ENCODE measurements at regions not wholly inside any gene's neighbourhood (a gene's known extent, or its start where the extent isn't known, plus 50 kb on each side); places are given as distances from the start of the nearest gene placed in this dataset.

DNA sequence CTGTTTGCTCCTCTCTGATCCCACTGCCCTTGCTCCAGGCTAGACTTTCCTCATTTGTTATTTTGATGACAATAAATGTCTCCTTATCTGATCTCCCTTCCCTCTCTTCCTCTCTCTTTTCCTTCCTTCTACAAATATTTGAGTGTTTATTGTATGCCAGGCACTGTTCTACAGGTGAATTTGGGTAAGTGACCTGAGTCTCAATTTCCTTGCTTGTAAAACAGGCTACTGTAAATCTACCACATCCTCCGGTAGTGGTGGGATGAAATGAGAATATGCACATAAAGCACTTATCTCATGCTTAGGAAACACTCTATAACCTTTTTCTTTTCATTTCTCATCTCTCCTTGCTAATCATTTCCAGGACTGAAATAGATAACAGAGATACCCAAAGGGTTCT, 86.4 kb downstream of the HMHB1 start:
- Mint-ChIP-seq H3K27me3 (ENCODE audit: low read depth in 3 of 3) (peaks cover 0 to 6% (median 2%) of the 10 kb centered on the region in 3 donors), H3K4me3 (no peak overlapping the region)

GRCh38 chr5:143898916-143899591, 87.1 kb downstream of the HMHB1 start:
- WGBS (ENCODE audit: insufficient coverage), result 27% methylated on average over 2 of the region's 6 CpGs
- Mint-ChIP-seq H3K4me1 (no peaks in the 10 kb centered on the region), H3K36me3 (no peaks in the 10 kb centered on the region), H3K4me3 (no peak overlapping the region), H3K27me3 (ENCODE audit: low read depth in 3 of 3) (peaks cover 0 to 6% (median 2%) of the 10 kb centered on the region in 3 donors), H3K9me3 (peaks cover 0 to 2% (median 0%) of the 10 kb centered on the region in 7 donors), H3K27ac (no peak overlapping the region)
- Histone ChIP-seq H3K9ac (ENCODE audit: insufficient read depth, low read length, poor library complexity, severe bottlenecking) (no peak overlapping the region), H4K20me1 (ENCODE audit: insufficient read depth, low read length) (no peaks in the 10 kb centered on the region), H2AFZ (ENCODE audit: insufficient read depth, low read depth, low read length, poor library complexity, severe bottlenecking) (no peak overlapping the region), H3K4me1 (ENCODE audit: control insufficient read depth in 1 of 2, insufficient read depth in 2 of 2, low read length in 2 of 2) (no peaks in the 10 kb centered on the region), H3K4me3 (replicated peaks in 1 of 3; ENCODE audit: low read depth in 2 of 3, low read length in 3 of 3) (no peak overlapping the region), H3K36me3 (replicated peaks in 1 of 2; ENCODE audit: control insufficient read depth in 1 of 2, insufficient read depth in 2 of 2, low read length in 2 of 2) (no peaks in the 10 kb centered on the region), H3K4me2 (replicated peaks; ENCODE audit: extremely low read depth, low read length, poor library complexity, severe bottlenecking) (no peak overlapping the region), H3K27ac (ENCODE audit: low read depth in 1 of 2, low read length in 2 of 2) (no peak overlapping the region), H3K27me3 (ENCODE audit: control insufficient read depth in 2 of 2, insufficient read depth in 2 of 2, low read length in 2 of 2) (no peaks in the 10 kb centered on the region), H3K9me3 (replicated peaks in 1 of 2; ENCODE audit: control insufficient read depth in 1 of 2, insufficient read depth in 1 of 2, low read length in 2 of 2) (no peaks in the 10 kb centered on the region), H3K79me2 (ENCODE audit: insufficient read depth, low read length) (no peaks in the 10 kb centered on the region)
- TF ChIP-seq CTCF (IDR thresholded peaks at IDR 0.05), result no peak
- DNase-seq, result no peak
- intact Hi-C loops (cut with micrococcal nuclease), result no loop called here

More for the DNA sequence above, 86.4 kb downstream of the HMHB1 start:
- Histone ChIP-seq H4K20me1 (ENCODE audit: insufficient read depth, low read length) (no peaks in the 10 kb centered on the region), H3K4me1 (ENCODE audit: control insufficient read depth in 1 of 2, insufficient read depth in 2 of 2, low read length in 2 of 2) (no peaks in the 10 kb centered on the region), H3K9me3 (replicated peaks in 1 of 2; ENCODE audit: control insufficient read depth in 1 of 2, insufficient read depth in 1 of 2, low read length in 2 of 2) (no peaks in the 10 kb centered on the region), H3K4me2 (replicated peaks; ENCODE audit: extremely low read depth, low read length, poor library complexity, severe bottlenecking) (no peak overlapping the region), H3K79me2 (ENCODE audit: insufficient read depth, low read length) (no peaks in the 10 kb centered on the region), H3K36me3 (replicated peaks in 1 of 2; ENCODE audit: control insufficient read depth in 1 of 2, insufficient read depth in 2 of 2, low read length in 2 of 2) (no peaks in the 10 kb centered on the region), H3K27ac (ENCODE audit: low read depth in 1 of 2, low read length in 2 of 2) (no peak overlapping the region), H3K4me3 (replicated peaks in 1 of 3; ENCODE audit: low read depth in 2 of 3, low read length in 3 of 3) (no peak overlapping the region), H3K9ac (ENCODE audit: insufficient read depth, low read length, poor library complexity, severe bottlenecking) (no peak overlapping the region), H2AFZ (ENCODE audit: insufficient read depth, low read depth, low read length, poor library complexity, severe bottlenecking) (no peak overlapping the region), H3K27me3 (ENCODE audit: control insufficient read depth in 2 of 2, insufficient read depth in 2 of 2, low read length in 2 of 2) (no peaks in the 10 kb centered on the region)
- Mint-ChIP-seq H3K4me1 (no peaks in the 10 kb centered on the region), H3K36me3 (no peaks in the 10 kb centered on the region), H3K27ac (no peak overlapping the region), H3K9me3 (no peaks in the 10 kb centered on the region)
- no peak for DNase-seq
- intact Hi-C loops (cut with micrococcal nuclease), result no loop called here
- no CpG with 5 or more reads among the region's 1 CpG for WGBS (ENCODE audit: insufficient coverage)
- no peak for TF ChIP-seq CTCF (IDR thresholded peaks at IDR 0.05)
